ENCODE measurements at regions not wholly inside any gene's neighbourhood (a gene's known extent, or its start where the extent isn't known, plus 50 kb on each side); places are given as distances from the start of the nearest gene placed in this dataset.

- H3K4me1 ChIP-seq (ENCODE audit: control insufficient read depth in 1 of 2, insufficient read depth in 1 of 2, low read depth in 1 of 2, low read length in 1 of 2): no peaks in the 10 kb centered on the region
- H3K27me3 ChIP-seq: peaks cover 24% of the 10 kb centered on the region
- no peak for TF ChIP-seq CTCF (IDR thresholded peaks at IDR 0.05)
- H3K9me3 ChIP-seq: no peaks in the 10 kb centered on the region
- no peaks in the 10 kb centered on the region for H3K36me3 ChIP-seq
- no peak overlapping the region for H3K4me3 ChIP-seq (ENCODE audit: low read depth in 1 of 2, low read length in 1 of 2)
- H3K27ac ChIP-seq: no peak overlapping the region
These were observed 92.7 kb upstream of the COG2 start for GRCh38 chr1:230549625-230550024.

GRCh38 chr1:230548997-230549396 lies 93.3 kb upstream of the COG2 start:
- no peaks in the 10 kb centered on the region for H3K36me3 ChIP-seq
- H3K4me3 ChIP-seq (ENCODE audit: low read depth in 1 of 2, low read length in 1 of 2): no peak overlapping the region
- no peak overlapping the region for H3K27ac ChIP-seq
- peaks cover 18% of the 10 kb centered on the region for H3K27me3 ChIP-seq
- TF ChIP-seq CTCF (IDR thresholded peaks at IDR 0.05): no peak
- H3K4me1 ChIP-seq (ENCODE audit: control insufficient read depth in 1 of 2, insufficient read depth in 1 of 2, low read depth in 1 of 2, low read length in 1 of 2): no peaks in the 10 kb centered on the region
- H3K9me3 ChIP-seq: no peaks in the 10 kb centered on the region

GRCh38 chr1:230548357-230548756 lies 93.9 kb upstream of the COG2 start:
- H3K36me3 ChIP-seq: no peaks in the 10 kb centered on the region
- H3K27me3 ChIP-seq: peaks cover 11% of the 10 kb centered on the region
- H3K27ac ChIP-seq: no peak overlapping the region
- no peaks in the 10 kb centered on the region for H3K9me3 ChIP-seq
- H3K4me1 ChIP-seq (ENCODE audit: control insufficient read depth in 1 of 2, insufficient read depth in 1 of 2, low read depth in 1 of 2, low read length in 1 of 2): no peaks in the 10 kb centered on the region
- no peak for TF ChIP-seq CTCF (IDR thresholded peaks at IDR 0.05)
- H3K4me3 ChIP-seq (ENCODE audit: low read depth in 1 of 2, low read length in 1 of 2): no peak overlapping the region

DNA sequence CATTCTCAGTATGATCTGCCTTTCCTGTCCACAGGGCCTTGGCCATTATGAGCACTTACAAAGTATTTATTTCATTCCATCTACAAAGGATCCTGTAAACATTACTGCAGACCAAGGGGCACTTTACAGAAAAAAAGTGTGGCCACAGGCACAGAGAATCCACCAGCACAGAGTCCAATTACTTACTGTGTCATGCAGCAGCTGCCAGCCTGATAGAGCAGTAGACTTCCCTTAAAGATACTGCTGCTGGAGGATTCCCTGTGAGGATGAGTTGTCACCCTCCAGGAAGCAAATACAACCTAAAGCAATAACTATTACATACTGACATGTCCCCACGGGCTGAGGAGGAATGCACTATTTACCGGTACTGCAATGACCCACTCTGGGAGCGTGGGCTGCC lies 97.1 kb upstream of the COG2 start:
- no peaks in the 10 kb centered on the region for H3K27me3 ChIP-seq
- no peak for TF ChIP-seq CTCF (IDR thresholded peaks at IDR 0.05)

DNA sequence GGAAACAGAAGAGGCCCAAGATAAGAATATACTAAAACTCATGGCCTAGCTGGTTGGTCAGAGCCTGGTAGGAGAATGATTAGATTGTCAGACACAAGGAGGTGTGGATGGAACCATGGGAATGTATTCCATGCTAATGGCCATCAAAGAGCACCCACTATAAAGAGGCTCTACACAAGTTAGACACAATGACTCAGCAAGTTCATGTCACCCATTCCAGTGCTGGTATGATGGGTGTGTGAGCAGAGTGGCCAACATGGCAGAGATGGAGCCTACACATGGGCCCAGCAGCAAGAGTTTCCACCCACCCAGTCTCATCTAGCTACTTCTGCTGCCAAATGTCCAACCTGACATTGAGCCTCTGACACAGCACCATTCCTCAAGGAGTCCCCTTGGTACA lies 97.5 kb upstream of the COG2 start:
- Histone ChIP-seq H3K4me3 (ENCODE audit: low read depth in 1 of 2, low read length in 1 of 2) (no peak overlapping the region), H3K27ac (no peak overlapping the region), H3K27me3 (no peaks in the 10 kb centered on the region), H3K4me1 (ENCODE audit: control insufficient read depth in 1 of 2, insufficient read depth in 1 of 2, low read depth in 1 of 2, low read length in 1 of 2) (no peaks in the 10 kb centered on the region), H3K36me3 (no peaks in the 10 kb centered on the region), H3K9me3 (no peaks in the 10 kb centered on the region)
- TF ChIP-seq CTCF (IDR thresholded peaks at IDR 0.05): no peak

More for the DNA sequence above, 97.1 kb upstream of the COG2 start:
- Histone ChIP-seq H3K4me3 (ENCODE audit: low read depth in 1 of 2, low read length in 1 of 2) (no peak overlapping the region), H3K36me3 (no peaks in the 10 kb centered on the region), H3K9me3 (no peaks in the 10 kb centered on the region), H3K27ac (no peak overlapping the region), H3K4me1 (ENCODE audit: control insufficient read depth in 1 of 2, insufficient read depth in 1 of 2, low read depth in 1 of 2, low read length in 1 of 2) (no peaks in the 10 kb centered on the region)

DNA sequence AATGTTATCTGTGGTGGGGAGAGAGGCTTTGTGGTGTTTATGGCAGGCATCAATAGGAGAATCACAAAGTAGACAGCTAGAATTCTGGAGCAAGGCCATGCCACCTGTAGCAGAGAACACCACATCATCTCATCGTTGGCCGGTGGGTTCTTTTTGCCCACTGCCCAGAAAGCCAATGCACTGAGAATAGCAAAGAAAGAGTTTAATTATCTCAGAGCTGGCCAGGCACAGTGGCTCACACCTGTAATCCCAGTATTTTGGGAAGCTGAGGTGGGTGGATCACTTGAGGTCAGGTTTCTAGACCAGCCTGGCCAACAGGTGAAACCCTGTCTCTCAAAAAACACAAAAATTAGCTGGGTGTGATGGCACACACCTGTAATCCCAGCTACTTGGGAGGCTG lies 99.2 kb upstream of the COG2 start:
- H3K9me3 ChIP-seq: no peaks in the 10 kb centered on the region
- H3K36me3 ChIP-seq: no peaks in the 10 kb centered on the region
- no peak for TF ChIP-seq CTCF (IDR thresholded peaks at IDR 0.05)
- no peaks in the 10 kb centered on the region for H3K27me3 ChIP-seq
- H3K4me3 ChIP-seq (ENCODE audit: low read depth in 1 of 2, low read length in 1 of 2): no peak overlapping the region
- no peak overlapping the region for H3K27ac ChIP-seq
- H3K4me1 ChIP-seq (ENCODE audit: control insufficient read depth in 1 of 2, insufficient read depth in 1 of 2, low read depth in 1 of 2, low read length in 1 of 2): no peaks in the 10 kb centered on the region

All from neutrophil (primary cell).